ENCODE measurements at regions not wholly inside any gene's neighbourhood (a gene's known extent, or its start where the extent isn't known, plus 50 kb on each side); places are given as distances from the start of the nearest gene placed in this dataset.

DNA sequence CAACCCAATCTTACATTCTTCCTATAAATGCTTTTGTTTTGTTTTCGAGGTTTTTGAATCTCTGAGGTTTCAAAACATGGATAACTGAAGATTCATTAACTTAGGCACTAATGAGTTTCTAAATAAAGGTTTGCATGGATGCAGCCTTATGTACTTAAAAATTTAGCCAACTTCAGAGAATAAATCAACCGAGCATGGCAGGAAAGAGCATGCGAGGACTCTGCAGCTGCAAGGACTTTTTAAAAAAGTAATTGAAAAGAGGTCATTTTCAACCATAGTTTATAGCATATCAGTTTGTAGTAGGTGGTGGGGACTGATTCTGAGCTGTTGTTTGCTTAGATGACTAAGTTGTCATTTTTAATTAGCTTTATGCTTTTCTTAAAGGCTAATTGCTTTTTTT lies 567.0 kb upstream of the ZEB2 start:
- no peak overlapping the region for H2BK15ac ChIP-seq (ENCODE audit: low read depth, low read length)
- H3K27ac Mint-ChIP-seq = no peak overlapping the region
- H4K91ac ChIP-seq (ENCODE audit: insufficient read length, low read depth, low read length) = no peak overlapping the region
- H3K56ac ChIP-seq (ENCODE audit: insufficient read length, low read depth, low read length) = no peak overlapping the region
- H3K79me1 ChIP-seq (ENCODE audit: insufficient read depth, low read depth, low read length, poor library complexity, severe bottlenecking) = no peaks in the 10 kb centered on the region
- WGBS (ENCODE audit: extremely low coverage, insufficient read length, low lambda C conversion rate) = no CpG with 5 or more reads among the region's 3 CpGs
- no peak overlapping the region for H2BK120ac ChIP-seq (ENCODE audit: low read depth, low read length, poor library complexity, severe bottlenecking)
- H3K4me1 Mint-ChIP-seq = no peaks in the 10 kb centered on the region
- DNase-seq = no peak
- no peak overlapping the region for H2BK5ac ChIP-seq (ENCODE audit: insufficient read length, low read length)
- H3K9me3 ChIP-seq (ENCODE audit: control insufficient read depth, low read depth, low read length) = no peaks in the 10 kb centered on the region
- H2AK5ac ChIP-seq (ENCODE audit: insufficient read length, low read length) = no peak overlapping the region
- H4K20me1 ChIP-seq (ENCODE audit: control insufficient read depth, insufficient read depth, insufficient read length) = no peaks in the 10 kb centered on the region
- H2BK12ac ChIP-seq (ENCODE audit: insufficient read length, low read depth, low read length) = no peak overlapping the region
- H3K23ac ChIP-seq (ENCODE audit: insufficient read length, low read depth, low read length) = no peak overlapping the region
- H3K36me3 Mint-ChIP-seq (ENCODE audit: insufficient read depth in 1 of 3, low read depth in 3 of 3) = peaks cover 0 to 6% (median 0%) of the 10 kb centered on the region in 3 experiments; a peak in 2 of 7 replicates
- peaks cover 4 to 7% of the 10 kb centered on the region in 2 experiments; a peak in 2 of 5 replicates for H3K9me3 Mint-ChIP-seq
- no peak overlapping the region for H3T11ph ChIP-seq (ENCODE audit: low read length)
- H3K4ac ChIP-seq (ENCODE audit: low read depth, low read length) = no peak overlapping the region
- no peak overlapping the region for H3K18ac ChIP-seq (ENCODE audit: insufficient read length, low read depth, low read length)
- H3K4me2 ChIP-seq (ENCODE audit: insufficient read depth, insufficient read length, low read length) = no peak overlapping the region
- H3K4me3 Mint-ChIP-seq = no peak overlapping the region
- no peaks in the 10 kb centered on the region for H3K79me2 ChIP-seq (ENCODE audit: insufficient read depth, low read length)
- no peak overlapping the region for H3K14ac ChIP-seq (ENCODE audit: insufficient read depth, low read length)
- TF ChIP-seq, protein P1, sequence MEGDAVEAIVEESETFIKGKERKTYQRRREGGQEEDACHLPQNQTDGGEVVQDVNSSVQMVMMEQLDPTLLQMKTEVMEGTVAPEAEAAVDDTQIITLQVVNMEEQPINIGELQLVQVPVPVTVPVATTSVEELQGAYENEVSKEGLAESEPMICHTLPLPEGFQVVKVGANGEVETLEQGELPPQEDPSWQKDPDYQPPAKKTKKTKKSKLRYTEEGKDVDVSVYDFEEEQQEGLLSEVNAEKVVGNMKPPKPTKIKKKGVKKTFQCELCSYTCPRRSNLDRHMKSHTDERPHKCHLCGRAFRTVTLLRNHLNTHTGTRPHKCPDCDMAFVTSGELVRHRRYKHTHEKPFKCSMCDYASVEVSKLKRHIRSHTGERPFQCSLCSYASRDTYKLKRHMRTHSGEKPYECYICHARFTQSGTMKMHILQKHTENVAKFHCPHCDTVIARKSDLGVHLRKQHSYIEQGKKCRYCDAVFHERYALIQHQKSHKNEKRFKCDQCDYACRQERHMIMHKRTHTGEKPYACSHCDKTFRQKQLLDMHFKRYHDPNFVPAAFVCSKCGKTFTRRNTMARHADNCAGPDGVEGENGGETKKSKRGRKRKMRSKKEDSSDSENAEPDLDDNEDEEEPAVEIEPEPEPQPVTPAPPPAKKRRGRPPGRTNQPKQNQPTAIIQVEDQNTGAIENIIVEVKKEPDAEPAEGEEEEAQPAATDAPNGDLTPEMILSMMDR (conservative IDR thresholded peaks at IDR 0.05) = no peak
- no peaks in the 10 kb centered on the region for H3K4me1 ChIP-seq (ENCODE audit: insufficient read depth, low read length)
- no peaks in the 10 kb centered on the region for H3K27me3 ChIP-seq (ENCODE audit: insufficient read depth, low read length)
- no peaks in the 10 kb centered on the region for H3K27me3 Mint-ChIP-seq (ENCODE audit: low read depth)
- H4K5ac ChIP-seq (ENCODE audit: insufficient read length, low read depth, low read length) = no peak overlapping the region
- no peak overlapping the region for H2BK20ac ChIP-seq (ENCODE audit: low read depth, low read length, poor library complexity, severe bottlenecking)
- no peak overlapping the region for H3K9ac ChIP-seq (ENCODE audit: extremely low read depth, insufficient read length, low read length)
- no peak overlapping the region for H3K27ac ChIP-seq (ENCODE audit: insufficient read length, low read depth, low read length)
- no peak overlapping the region for H2AFZ ChIP-seq (ENCODE audit: low read length)
- H3K23me2 ChIP-seq (ENCODE audit: insufficient read length, low read depth, low read length, poor library complexity, severe bottlenecking) = no peaks in the 10 kb centered on the region
- H4K8ac ChIP-seq (replicated peaks; ENCODE audit: insufficient read length, low read depth, low read length) = no peak overlapping the region
